GM18517 (cell line): ENCODE measurements at regions not wholly inside any gene's neighbourhood (a gene's known extent, or its start where the extent isn't known, plus 50 kb on each side); places are given as distances from the start of the nearest gene placed in this dataset.
"Not testable (repeated sequence)": the region's sequence is repeated elsewhere in the genome, so short reads cannot be mapped to it uniquely, and the experiment has no call there.

Experiments used
- ATAC-seq: cut with Tn5 transposase; IDR thresholded peaks from one replicate; pipeline ENCODE4 v1.9.1; 2021; ENCODE audit warnings: mild to moderate bottlenecking, moderate library complexity; ENCODE audit not compliant: unreplicated experiment

- ATAC-seq = no peak
Measured at GRCh38 chr3:188972310-188972709, 199.5 kb upstream of the TPRG1 start.

GRCh38 chr3:188974856-188975599 is 196.7 kb upstream of the TPRG1 start:
- ATAC-seq = no peak

- no peak for ATAC-seq
Measured at GRCh38 chr3:188975600-188976314, 196.0 kb upstream of the TPRG1 start.

- ATAC-seq = no peak
Measured at GRCh38 chr3:188976407-188976806, 195.4 kb upstream of the TPRG1 start.

- no peak for ATAC-seq
Measured at GRCh38 chr3:188978421-188979171, 193.2 kb upstream of the TPRG1 start.

- no peak for ATAC-seq
Measured at GRCh38 chr3:188979248-188979647, 192.5 kb upstream of the TPRG1 start.

- no peak for ATAC-seq
Measured at GRCh38 chr3:188979669-188980310, 192.0 kb upstream of the TPRG1 start.

- no peak for ATAC-seq
Measured at GRCh38 chr3:188993181-188993580, 178.6 kb upstream of the TPRG1 start.

- no peak for ATAC-seq
Measured at GRCh38 chr3:189001559-189001958, 170.2 kb upstream of the TPRG1 start.

- ATAC-seq = no peak
Measured at GRCh38 chr3:189003410-189003809, 168.4 kb upstream of the TPRG1 start.

- no peak for ATAC-seq
Measured at GRCh38 chr3:189013224-189013888, 158.4 kb upstream of the TPRG1 start.

- no peak for ATAC-seq
Measured at GRCh38 chr3:189014526-189014925, 157.2 kb upstream of the TPRG1 start.

GRCh38 chr3:189022576-189023466 is 148.9 kb upstream of the TPRG1 start:
- ATAC-seq = not testable (repeated sequence)

- ATAC-seq = no peak
Measured at GRCh38 chr3:189025866-189026265, 145.9 kb upstream of the TPRG1 start.

GRCh38 chr3:189027626-189028155 is 144.1 kb upstream of the TPRG1 start:
- ATAC-seq = no peak

GRCh38 chr3:189038773-189039745 is 132.7 kb upstream of the TPRG1 start:
- no peak for ATAC-seq

- no peak for ATAC-seq
Measured at GRCh38 chr3:189040656-189041335, 131.0 kb upstream of the TPRG1 start.
